Prostate gland (tissue), 2 donors: ENCODE measurements at regions not wholly inside any gene's neighbourhood (a gene's known extent, or its start where the extent isn't known, plus 50 kb on each side); places are given as distances from the start of the nearest gene placed in this dataset.

Source experiments
- POLR2A ChIP-seq: fragments of 450-650 bp; IDR thresholded peaks from one replicate; pipeline ENCODE4 v1.6.1; 2016; ENCODE audit warnings: antibody characterized with exemption, mild to moderate bottlenecking
- POLR2AphosphoS5 ChIP-seq: sonication (generic); formaldehyde crosslinking; IDR thresholded peaks from one replicate; pipeline ENCODE4 v1.6.1; 2017; ENCODE audit warnings: antibody characterized with exemption
- TF ChIP-seq, protein P1 (sequence below), 4 experiments: fragments of 200-600 bp in 2 of 4; fragments of 450-650 bp in 2 of 4; sonication (generic) in 2 of 4; IDR thresholded peaks; 1 replicate in 3 of 4; 2 replicates in 1 of 4; pipeline ENCODE4 v1.5.1; 2016 to 2019; ENCODE audit warnings: antibody characterized with exemption in 4 of 4, mild to moderate bottlenecking in 2 of 4, moderate library complexity in 2 of 4

DNA sequence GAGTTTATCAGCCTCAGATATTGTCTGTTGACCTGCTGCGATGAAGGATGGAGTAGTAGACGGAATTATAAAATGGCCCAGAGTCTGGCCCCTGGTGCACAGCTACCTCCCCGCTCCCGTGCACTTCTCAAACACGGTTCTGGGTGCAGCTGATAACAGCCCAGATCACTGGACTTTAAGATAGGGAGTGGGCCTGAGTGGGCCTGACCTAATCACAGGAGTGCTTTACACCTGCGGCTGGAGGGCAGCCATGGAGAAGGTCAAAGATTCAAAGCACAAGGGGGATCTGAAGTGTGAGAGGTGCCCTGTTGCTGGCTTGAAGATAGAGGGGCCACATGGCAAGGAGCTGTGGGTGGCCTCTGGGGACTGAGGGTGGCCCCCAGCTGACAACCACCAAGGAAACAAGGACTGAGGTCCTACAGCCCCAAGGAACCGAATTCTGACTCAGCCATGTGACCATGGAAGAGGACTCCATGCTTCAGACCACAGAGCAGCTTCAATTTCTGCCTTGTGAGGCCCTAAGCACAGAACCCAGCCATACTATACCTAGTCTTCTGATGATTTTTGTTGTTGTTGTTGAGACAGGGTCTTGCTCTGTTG, 113.4 kb downstream of the ZNF664 start:
- TF ChIP-seq, protein P1, sequence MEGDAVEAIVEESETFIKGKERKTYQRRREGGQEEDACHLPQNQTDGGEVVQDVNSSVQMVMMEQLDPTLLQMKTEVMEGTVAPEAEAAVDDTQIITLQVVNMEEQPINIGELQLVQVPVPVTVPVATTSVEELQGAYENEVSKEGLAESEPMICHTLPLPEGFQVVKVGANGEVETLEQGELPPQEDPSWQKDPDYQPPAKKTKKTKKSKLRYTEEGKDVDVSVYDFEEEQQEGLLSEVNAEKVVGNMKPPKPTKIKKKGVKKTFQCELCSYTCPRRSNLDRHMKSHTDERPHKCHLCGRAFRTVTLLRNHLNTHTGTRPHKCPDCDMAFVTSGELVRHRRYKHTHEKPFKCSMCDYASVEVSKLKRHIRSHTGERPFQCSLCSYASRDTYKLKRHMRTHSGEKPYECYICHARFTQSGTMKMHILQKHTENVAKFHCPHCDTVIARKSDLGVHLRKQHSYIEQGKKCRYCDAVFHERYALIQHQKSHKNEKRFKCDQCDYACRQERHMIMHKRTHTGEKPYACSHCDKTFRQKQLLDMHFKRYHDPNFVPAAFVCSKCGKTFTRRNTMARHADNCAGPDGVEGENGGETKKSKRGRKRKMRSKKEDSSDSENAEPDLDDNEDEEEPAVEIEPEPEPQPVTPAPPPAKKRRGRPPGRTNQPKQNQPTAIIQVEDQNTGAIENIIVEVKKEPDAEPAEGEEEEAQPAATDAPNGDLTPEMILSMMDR (IDR thresholded peaks at IDR 0.05) = no peak
- TF ChIP-seq POLR2A (no peak), POLR2AphosphoS5 (no peak)
